ENCODE measurements at regions not wholly inside any gene's neighbourhood (a gene's known extent, or its start where the extent isn't known, plus 50 kb on each side); places are given as distances from the start of the nearest gene placed in this dataset.

DNA sequence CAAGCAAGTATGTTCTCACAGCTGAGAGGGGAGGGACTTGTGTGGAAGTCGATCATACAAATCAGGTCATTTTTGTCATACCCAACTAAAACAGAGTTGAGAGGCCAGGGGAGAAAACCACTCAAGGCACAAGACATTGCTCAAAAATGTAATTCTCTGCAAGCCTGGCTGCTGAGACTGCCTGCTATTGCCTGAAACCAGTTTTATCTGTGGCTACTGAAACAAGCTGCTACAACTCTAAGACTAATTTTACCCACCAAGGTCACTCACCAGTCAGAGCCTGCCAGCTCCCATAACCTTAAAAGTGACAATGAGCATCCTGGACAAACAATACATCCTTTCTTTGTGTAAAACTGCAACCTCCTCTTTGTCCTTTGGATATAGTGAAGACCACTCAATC lies 54.1 kb upstream of the CST7 start:
- TF ChIP-seq, protein P1, sequence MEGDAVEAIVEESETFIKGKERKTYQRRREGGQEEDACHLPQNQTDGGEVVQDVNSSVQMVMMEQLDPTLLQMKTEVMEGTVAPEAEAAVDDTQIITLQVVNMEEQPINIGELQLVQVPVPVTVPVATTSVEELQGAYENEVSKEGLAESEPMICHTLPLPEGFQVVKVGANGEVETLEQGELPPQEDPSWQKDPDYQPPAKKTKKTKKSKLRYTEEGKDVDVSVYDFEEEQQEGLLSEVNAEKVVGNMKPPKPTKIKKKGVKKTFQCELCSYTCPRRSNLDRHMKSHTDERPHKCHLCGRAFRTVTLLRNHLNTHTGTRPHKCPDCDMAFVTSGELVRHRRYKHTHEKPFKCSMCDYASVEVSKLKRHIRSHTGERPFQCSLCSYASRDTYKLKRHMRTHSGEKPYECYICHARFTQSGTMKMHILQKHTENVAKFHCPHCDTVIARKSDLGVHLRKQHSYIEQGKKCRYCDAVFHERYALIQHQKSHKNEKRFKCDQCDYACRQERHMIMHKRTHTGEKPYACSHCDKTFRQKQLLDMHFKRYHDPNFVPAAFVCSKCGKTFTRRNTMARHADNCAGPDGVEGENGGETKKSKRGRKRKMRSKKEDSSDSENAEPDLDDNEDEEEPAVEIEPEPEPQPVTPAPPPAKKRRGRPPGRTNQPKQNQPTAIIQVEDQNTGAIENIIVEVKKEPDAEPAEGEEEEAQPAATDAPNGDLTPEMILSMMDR (IDR thresholded peaks at IDR 0.05; ENCODE audit: low read depth, low read length, poor library complexity, severe bottlenecking) = no peak
- TF ChIP-seq EZH2phosphoT487 (IDR thresholded peaks at IDR 0.05; ENCODE audit: borderline replicate concordance, low read length) = no peak

Data from DOHH2 (cell line).